ENCODE measurements at regions not wholly inside any gene's neighbourhood (a gene's known extent, or its start where the extent isn't known, plus 50 kb on each side); places are given as distances from the start of the nearest gene placed in this dataset.

DNA sequence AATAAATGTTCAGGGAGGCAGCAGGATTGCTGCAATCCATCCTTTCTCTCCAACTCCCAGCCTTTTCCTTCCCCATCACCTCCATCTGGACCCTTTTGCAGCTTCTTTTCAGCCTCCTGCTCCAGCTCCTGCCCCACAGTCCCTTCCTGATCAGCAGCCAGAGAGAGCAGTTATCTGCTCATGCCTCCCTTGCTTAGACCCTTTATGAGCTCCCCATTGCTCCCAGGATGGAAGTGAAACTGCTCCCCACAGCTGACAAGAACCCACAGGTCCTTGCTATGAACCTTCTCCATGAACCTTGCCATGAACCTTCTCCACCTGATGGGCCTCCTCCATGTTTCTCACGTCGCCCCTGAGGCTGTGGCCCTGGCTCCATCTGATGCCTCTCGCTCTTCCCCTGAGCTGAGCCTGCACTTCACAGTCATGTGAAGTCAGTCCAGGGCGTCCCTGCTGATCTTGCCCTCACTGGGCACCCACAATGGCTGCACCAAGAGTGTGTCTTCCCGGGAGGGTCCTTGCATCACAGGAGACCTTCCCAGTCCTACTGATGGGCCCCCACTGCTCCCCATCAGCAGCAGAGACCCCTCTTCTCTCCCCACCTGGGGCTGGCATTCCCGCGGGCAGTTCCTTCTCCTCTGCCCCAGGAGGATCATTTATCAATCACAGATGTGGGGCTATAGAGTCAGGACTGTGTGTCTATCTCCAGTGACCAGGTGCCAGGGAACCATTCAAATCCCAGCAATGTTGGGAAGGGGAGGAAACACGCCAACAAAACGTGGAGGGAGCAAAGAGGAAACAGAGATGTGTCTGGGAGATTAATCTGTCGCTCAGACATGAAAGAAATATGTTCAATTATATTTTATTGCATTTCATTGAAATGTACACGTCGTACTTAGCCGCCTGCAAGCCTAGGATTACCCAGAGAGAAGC, 73.1 kb downstream of the MATN1 start:
- DNase-seq (ENCODE audit: insufficient read length) (no peak), FAIRE-seq (no peak)
- TF ChIP-seq TAF1 (IDR thresholded peaks at IDR 0.05; ENCODE audit: borderline replicate concordance, low read depth, low read length) (no peak), POLR2A (IDR thresholded peaks at IDR 0.05; ENCODE audit: low read depth, low read length) (no peak), POLR2AphosphoS5 (IDR thresholded peaks at IDR 0.05; ENCODE audit: low read depth, low read length) (no peak)

- DNase-seq (ENCODE audit: insufficient read length) (no peak), FAIRE-seq (no peak)
- TF ChIP-seq POLR2AphosphoS5 (IDR thresholded peaks at IDR 0.05; ENCODE audit: low read depth, low read length) (no peak), TAF1 (IDR thresholded peaks at IDR 0.05; ENCODE audit: borderline replicate concordance, low read depth, low read length) (no peak), POLR2A (IDR thresholded peaks at IDR 0.05; ENCODE audit: low read depth, low read length) (no peak)
Measured at GRCh38 chr1:30649321-30649991, 73.9 kb downstream of the MATN1 start.

DNA sequence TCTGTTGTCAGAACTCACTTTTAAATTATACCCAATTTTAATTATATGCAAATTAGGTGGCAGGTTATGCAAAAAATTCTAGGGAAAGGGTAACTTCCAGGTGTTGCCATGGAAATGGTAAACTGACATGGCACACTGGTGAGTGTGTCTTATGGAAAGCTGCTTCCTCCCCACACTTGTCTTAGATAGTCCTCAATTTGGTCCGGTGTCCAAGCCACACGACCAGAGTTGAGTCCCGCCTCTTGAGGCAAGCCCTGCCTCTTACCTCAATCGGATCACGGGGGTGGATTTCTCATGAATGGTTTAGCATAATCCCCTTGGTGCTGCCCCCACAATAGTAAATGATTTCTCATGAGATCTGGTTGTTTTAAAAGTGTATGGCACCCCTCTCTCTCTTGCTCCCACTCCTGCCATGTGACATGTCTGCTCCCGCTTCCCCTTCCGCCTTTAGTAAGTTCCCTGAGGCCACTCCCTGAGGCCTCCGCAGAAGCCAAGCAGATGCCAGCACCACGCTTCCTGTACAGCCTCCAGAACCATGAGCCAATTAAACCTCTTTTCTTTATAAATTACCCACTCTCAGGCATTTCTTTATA, 74.9 kb downstream of the MATN1 start:
- FAIRE-seq (no peak), DNase-seq (ENCODE audit: insufficient read length) (no peak)

DNA sequence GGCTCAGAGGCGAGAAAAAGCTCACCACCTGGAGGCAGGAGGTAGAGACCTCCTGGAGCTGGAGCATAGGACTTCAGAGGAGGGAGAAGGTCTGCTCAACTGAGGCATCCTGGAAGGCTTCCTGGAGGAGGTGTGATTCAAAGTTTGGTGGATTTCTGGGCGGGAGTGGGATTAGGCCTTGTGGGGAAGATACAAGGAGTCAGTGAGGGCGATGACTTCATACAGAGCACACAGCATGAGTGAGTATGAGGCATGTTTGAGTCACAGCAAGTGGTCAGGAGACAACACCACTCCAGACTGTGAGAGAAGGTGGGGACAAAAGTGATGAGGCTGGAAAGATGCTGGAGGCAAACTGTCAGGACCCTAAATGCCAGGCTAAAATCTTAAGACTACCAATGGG, 77.6 kb downstream of the MATN1 start:
- TF ChIP-seq POLR2A (IDR thresholded peaks at IDR 0.05; ENCODE audit: low read depth, low read length) = no peak
- DNase-seq (ENCODE audit: insufficient read length) (no peak), FAIRE-seq (no peak)

More for the DNA sequence above, 74.9 kb downstream of the MATN1 start:
- no peak for TF ChIP-seq POLR2AphosphoS5 (IDR thresholded peaks at IDR 0.05; ENCODE audit: low read depth, low read length)
- no peak for TF ChIP-seq TAF1 (IDR thresholded peaks at IDR 0.05; ENCODE audit: borderline replicate concordance, low read depth, low read length)
- no peak for TF ChIP-seq POLR2A (IDR thresholded peaks at IDR 0.05; ENCODE audit: low read depth, low read length)

DNA sequence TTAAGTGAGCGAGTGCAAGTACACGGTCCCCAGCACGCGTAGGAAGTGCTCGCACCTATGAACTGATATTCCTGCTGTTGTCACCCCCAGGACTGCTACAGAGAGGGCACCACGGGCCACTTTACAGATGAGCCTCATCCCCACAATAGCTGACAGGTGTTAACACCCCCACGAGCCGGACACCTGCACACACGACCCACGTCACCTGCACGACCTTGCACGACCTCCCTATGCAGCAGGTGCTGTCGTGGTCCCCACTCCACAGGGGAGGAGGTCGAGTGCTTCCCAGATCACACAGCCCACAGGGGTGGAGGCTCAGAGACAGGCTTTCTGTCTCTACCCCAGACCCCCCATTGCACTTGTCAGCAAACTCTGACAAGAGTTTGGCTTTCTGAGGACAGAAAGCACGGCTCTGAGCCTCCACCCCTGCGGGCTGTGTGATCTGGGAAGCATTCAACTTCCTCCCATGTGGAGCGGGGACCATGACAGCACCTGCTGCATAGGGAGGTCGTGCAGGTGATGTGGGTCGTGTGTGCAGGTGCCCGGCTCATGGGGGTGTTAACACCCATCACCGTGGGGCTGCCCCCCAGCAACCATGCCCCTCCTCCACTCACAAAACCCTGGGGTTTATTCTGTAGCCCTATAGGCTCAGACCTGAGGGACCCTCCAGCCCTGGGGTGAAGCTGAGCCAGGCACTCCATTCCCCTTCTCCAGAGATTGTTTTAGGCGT, 80.8 kb downstream of the MATN1 start:
- DNase-seq (ENCODE audit: insufficient read length) (no peak), FAIRE-seq (no peak)

DNA sequence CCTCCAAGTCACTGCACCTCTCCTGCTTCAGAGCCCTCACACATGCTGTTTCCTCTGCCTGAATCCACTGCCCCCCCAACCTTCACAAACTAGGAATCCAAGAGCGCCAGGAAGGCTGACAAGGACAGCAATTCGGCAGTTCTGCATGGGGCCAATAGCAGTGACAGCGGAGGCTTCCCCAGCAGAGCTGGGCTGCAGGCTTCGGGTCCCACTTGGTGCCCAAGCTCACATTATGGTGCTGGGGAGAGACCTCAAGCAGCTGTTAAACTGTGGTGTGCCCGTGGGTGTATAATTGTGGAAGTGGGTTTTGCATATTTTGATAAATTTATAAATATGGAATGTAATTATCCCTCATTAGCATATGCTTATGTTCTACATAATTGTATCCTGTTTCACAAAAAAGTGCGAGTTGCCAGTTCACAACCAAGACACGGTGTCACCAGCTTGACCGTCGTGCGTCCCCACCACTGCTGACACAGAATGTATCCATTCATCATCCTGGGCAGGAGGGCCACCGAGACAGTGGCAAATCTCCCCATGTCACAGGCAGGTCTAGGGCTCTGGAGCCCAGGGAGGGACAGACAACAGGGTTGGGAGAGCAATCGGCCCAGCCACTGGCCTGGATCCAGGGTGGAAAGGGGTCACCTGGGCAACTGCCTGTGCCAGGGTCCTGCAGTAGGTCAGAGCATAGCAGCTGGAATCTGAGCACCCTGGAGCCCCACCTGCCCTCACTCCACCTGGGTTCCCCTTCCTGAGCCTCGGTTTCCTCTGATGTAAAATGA, 81.6 kb downstream of the MATN1 start:
- FAIRE-seq = no peak
- no peak for TF ChIP-seq TAF1 (IDR thresholded peaks at IDR 0.05; ENCODE audit: borderline replicate concordance, low read depth, low read length)
- no peak for TF ChIP-seq POLR2A (IDR thresholded peaks at IDR 0.05; ENCODE audit: low read depth, low read length)
- TF ChIP-seq POLR2AphosphoS5 (IDR thresholded peaks at IDR 0.05; ENCODE audit: low read depth, low read length) = no peak
- DNase-seq (ENCODE audit: insufficient read length) = no peak

More for the DNA sequence above, 80.8 kb downstream of the MATN1 start:
- TF ChIP-seq TAF1 (IDR thresholded peaks at IDR 0.05; ENCODE audit: borderline replicate concordance, low read depth, low read length) = no peak
- TF ChIP-seq POLR2A (IDR thresholded peaks at IDR 0.05; ENCODE audit: low read depth, low read length) = no peak
- no peak for TF ChIP-seq POLR2AphosphoS5 (IDR thresholded peaks at IDR 0.05; ENCODE audit: low read depth, low read length)

- DNase-seq (ENCODE audit: insufficient read length) (no peak), FAIRE-seq (no peak)
- TF ChIP-seq POLR2A (IDR thresholded peaks at IDR 0.05; ENCODE audit: low read depth, low read length) = no peak
- no peak for TF ChIP-seq POLR2AphosphoS5 (IDR thresholded peaks at IDR 0.05; ENCODE audit: low read depth, low read length)
- no peak for TF ChIP-seq TAF1 (IDR thresholded peaks at IDR 0.05; ENCODE audit: borderline replicate concordance, low read depth, low read length)
Measured at GRCh38 chr1:30639881-30640452, 83.4 kb downstream of the MATN1 start.

GRCh38 chr1:30638811-30639210, 84.6 kb downstream of the MATN1 start:
- no peak for FAIRE-seq

DNA sequence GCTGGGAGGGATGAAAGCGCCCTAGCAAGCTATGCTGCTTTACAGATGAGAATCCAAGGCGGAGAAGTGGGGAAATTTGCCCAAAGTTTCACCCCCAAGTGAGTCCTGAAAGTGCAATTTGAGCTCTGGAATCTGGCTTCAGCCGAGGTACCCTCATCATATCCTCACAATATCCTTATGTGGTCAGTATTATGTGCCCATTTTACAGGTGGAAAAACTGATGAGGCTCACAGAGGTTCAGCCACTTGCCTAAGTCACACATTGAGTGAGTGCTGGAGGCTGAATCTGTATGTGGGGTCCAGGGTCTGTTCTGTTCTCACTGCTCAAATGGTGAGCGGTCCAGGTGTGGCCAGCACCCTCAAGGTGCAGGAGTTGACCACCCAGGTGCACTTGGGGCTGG, 85.3 kb downstream of the MATN1 start:
- FAIRE-seq = no peak
- TF ChIP-seq TAF1 (IDR thresholded peaks at IDR 0.05; ENCODE audit: borderline replicate concordance, low read depth, low read length) = no peak
- no peak for TF ChIP-seq POLR2A (IDR thresholded peaks at IDR 0.05; ENCODE audit: low read depth, low read length)
- no peak for TF ChIP-seq POLR2AphosphoS5 (IDR thresholded peaks at IDR 0.05; ENCODE audit: low read depth, low read length)
- no peak for DNase-seq (ENCODE audit: insufficient read length)

More at GRCh38 chr1:30638811-30639210, 84.6 kb downstream of the MATN1 start:
- TF ChIP-seq POLR2A (IDR thresholded peaks at IDR 0.05; ENCODE audit: low read depth, low read length) (no peak), TAF1 (IDR thresholded peaks at IDR 0.05; ENCODE audit: borderline replicate concordance, low read depth, low read length) (no peak), POLR2AphosphoS5 (IDR thresholded peaks at IDR 0.05; ENCODE audit: low read depth, low read length) (no peak)
- no peak for DNase-seq (ENCODE audit: insufficient read length)
